ENCODE measurements at regions not wholly inside any gene's neighbourhood (a gene's known extent, or its start where the extent isn't known, plus 50 kb on each side); places are given as distances from the start of the nearest gene placed in this dataset.

- intact Hi-C loops (cut with DNase I; ENCODE audit: low total_unique reads) (no loop called here), in situ Hi-C loops (cut with MboI; ENCODE audit: low pct_ligation_motif_present in 1 of 4, low pct_unique_long_range_greater_than_20kb in 1 of 4, low sequenced_read_pairs in 3 of 4) (loop anchor here in 1 of 4 donors (25.0 kb wide), 1 partner anchor 88 kb away; no protein-coding TSS in a partner anchor)
- peaks cover 19% of the 10 kb centered on the region for H3K27me3 ChIP-seq
- H3K4me1 ChIP-seq = no peaks in the 10 kb centered on the region
- no peaks in the 10 kb centered on the region for H3K36me3 ChIP-seq
- no peaks in the 10 kb centered on the region for H3K9me3 ChIP-seq
- TF ChIP-seq POLR2A (IDR thresholded peaks at IDR 0.05) (no peak), EP300 (IDR thresholded peaks at IDR 0.05; ENCODE audit: low read depth) (no peak), POLR2AphosphoS5 (IDR thresholded peaks at IDR 0.05) (no peak)
- TF ChIP-seq, protein P1, sequence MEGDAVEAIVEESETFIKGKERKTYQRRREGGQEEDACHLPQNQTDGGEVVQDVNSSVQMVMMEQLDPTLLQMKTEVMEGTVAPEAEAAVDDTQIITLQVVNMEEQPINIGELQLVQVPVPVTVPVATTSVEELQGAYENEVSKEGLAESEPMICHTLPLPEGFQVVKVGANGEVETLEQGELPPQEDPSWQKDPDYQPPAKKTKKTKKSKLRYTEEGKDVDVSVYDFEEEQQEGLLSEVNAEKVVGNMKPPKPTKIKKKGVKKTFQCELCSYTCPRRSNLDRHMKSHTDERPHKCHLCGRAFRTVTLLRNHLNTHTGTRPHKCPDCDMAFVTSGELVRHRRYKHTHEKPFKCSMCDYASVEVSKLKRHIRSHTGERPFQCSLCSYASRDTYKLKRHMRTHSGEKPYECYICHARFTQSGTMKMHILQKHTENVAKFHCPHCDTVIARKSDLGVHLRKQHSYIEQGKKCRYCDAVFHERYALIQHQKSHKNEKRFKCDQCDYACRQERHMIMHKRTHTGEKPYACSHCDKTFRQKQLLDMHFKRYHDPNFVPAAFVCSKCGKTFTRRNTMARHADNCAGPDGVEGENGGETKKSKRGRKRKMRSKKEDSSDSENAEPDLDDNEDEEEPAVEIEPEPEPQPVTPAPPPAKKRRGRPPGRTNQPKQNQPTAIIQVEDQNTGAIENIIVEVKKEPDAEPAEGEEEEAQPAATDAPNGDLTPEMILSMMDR (IDR thresholded peaks at IDR 0.05) = no peak
- no peak overlapping the region for H3K4me3 ChIP-seq
- WGBS, 2 donors (ENCODE audit: low coverage in 1 of 2) = 77 to 83% methylated on average over 3 to 16 of the region's 16 CpGs
- no peak overlapping the region for H3K27ac ChIP-seq
- DNase-seq = no peak
These were observed 163.6 kb upstream of the B3GAT1 start for GRCh38 chr11:134575504-134576230.

DNA sequence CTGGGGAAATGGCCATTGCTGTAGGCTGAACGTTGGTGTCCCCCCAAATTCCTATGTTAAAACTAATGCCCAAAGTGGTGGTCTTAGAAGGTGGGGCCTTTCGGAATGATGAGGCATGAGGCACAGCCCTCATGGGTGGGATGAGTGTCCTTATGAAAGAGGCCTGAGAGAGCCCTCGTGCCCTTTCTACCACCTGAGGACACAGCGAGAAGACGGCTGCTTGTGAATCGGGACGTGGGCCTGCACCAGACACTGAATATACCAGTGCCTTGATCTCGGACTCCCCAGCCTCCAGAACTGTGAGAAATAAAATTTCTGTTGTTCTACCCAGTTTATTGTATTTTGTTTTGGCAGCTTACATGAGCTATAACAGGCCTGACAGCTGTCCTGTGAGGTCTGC is 162.9 kb upstream of the B3GAT1 start:
- no peak overlapping the region for H3K27ac ChIP-seq
- in situ Hi-C loops (cut with MboI; ENCODE audit: low pct_ligation_motif_present in 1 of 4, low pct_unique_long_range_greater_than_20kb in 1 of 4, low sequenced_read_pairs in 3 of 4) (loop anchor here in 1 of 4 donors (25.0 kb wide), 1 partner anchor 88 kb away; no protein-coding TSS in a partner anchor), intact Hi-C loops (cut with DNase I; ENCODE audit: low total_unique reads) (no loop called here)
- H3K4me1 ChIP-seq = no peaks in the 10 kb centered on the region
- DNase-seq = no peak
- TF ChIP-seq EP300 (IDR thresholded peaks at IDR 0.05; ENCODE audit: low read depth) (no peak), POLR2AphosphoS5 (IDR thresholded peaks at IDR 0.05) (no peak)
- TF ChIP-seq, protein P1 (IDR thresholded peaks at IDR 0.05) = no peak
- peaks cover 12% of the 10 kb centered on the region for H3K27me3 ChIP-seq
- no peaks in the 10 kb centered on the region for H3K36me3 ChIP-seq
- H3K9me3 ChIP-seq = no peaks in the 10 kb centered on the region
- WGBS, 2 donors (ENCODE audit: low coverage in 1 of 2) = 80 to 88% methylated on average over 1 to 8 of the region's 8 CpGs
- no peak overlapping the region for H3K4me3 ChIP-seq

GRCh38 chr11:134574425-134574824 is 162.4 kb upstream of the B3GAT1 start:
- H3K27me3 ChIP-seq = peaks cover 7% of the 10 kb centered on the region
- intact Hi-C loops (cut with DNase I; ENCODE audit: low total_unique reads) (no loop called here), in situ Hi-C loops (cut with MboI; ENCODE audit: low pct_ligation_motif_present in 1 of 4, low pct_unique_long_range_greater_than_20kb in 1 of 4, low sequenced_read_pairs in 3 of 4) (no loop called here)
- H3K9me3 ChIP-seq = no peaks in the 10 kb centered on the region
- TF ChIP-seq POLR2A (IDR thresholded peaks at IDR 0.05) = no peak
- TF ChIP-seq, protein P1 (IDR thresholded peaks at IDR 0.05) = no peak
- no peak for TF ChIP-seq POLR2AphosphoS5 (IDR thresholded peaks at IDR 0.05)
- TF ChIP-seq EP300 (IDR thresholded peaks at IDR 0.05; ENCODE audit: low read depth) = no peak
- no peaks in the 10 kb centered on the region for H3K4me1 ChIP-seq
- no peak overlapping the region for H3K4me3 ChIP-seq
- 83 to 100% methylated on average over 1 to 7 of the region's 7 CpGs for WGBS, 2 donors (ENCODE audit: low coverage in 1 of 2)
- DNase-seq = no peak
- H3K36me3 ChIP-seq = no peaks in the 10 kb centered on the region
- no peak overlapping the region for H3K27ac ChIP-seq

GRCh38 chr11:134573857-134574256 is 161.8 kb upstream of the B3GAT1 start:
- no peak for DNase-seq

More at GRCh38 chr11:134573857-134574256, 161.8 kb upstream of the B3GAT1 start:
- WGBS, 2 donors (ENCODE audit: low coverage in 1 of 2) = 78% methylated on average over 10 of the region's 10 CpGs; no CpG with 5 or more reads in 1 of the 2 donors
- Histone ChIP-seq H3K36me3 (no peaks in the 10 kb centered on the region), H3K4me1 (no peaks in the 10 kb centered on the region), H3K9me3 (no peaks in the 10 kb centered on the region), H3K4me3 (no peak overlapping the region), H3K27ac (no peak overlapping the region), H3K27me3 (peaks cover 1% of the 10 kb centered on the region)
- TF ChIP-seq, protein P1 (IDR thresholded peaks at IDR 0.05) = no peak
- TF ChIP-seq EP300 (IDR thresholded peaks at IDR 0.05; ENCODE audit: low read depth) = no peak
- no peak for TF ChIP-seq POLR2AphosphoS5 (IDR thresholded peaks at IDR 0.05)
- no peak for TF ChIP-seq POLR2A (IDR thresholded peaks at IDR 0.05)
- intact Hi-C loops (cut with DNase I; ENCODE audit: low total_unique reads) = no loop called here
- in situ Hi-C loops (cut with MboI; ENCODE audit: low pct_ligation_motif_present in 1 of 4, low pct_unique_long_range_greater_than_20kb in 1 of 4, low sequenced_read_pairs in 3 of 4) = no loop called here
